GM18507 (cell line): ENCODE measurements at regions not wholly inside any gene's neighbourhood (a gene's known extent, or its start where the extent isn't known, plus 50 kb on each side); places are given as distances from the start of the nearest gene placed in this dataset.

Experiments used
- DNase-seq: peaks from one replicate; pipeline ENCODE4 v3.0.0; 2011; ENCODE audit warnings: low read depth; ENCODE audit not compliant: insufficient read length; ENCODE audit errors: extremely low spot score
- FAIRE-seq: peaks from 2 replicates; lab custom pipeline; 2011; peaks lifted over from hg19 to GRCh38; lab: Jason Lieb, UNC

GRCh38 chr4:151983854-151984253 is 223.0 kb upstream of the GATB start:
- DNase-seq: no peak
- no peak for FAIRE-seq

GRCh38 chr4:151979819-151980218 is 219.0 kb upstream of the GATB start:
- no peak for FAIRE-seq
- DNase-seq: no peak

GRCh38 chr4:151968643-151969042 is 207.8 kb upstream of the GATB start:
- DNase-seq (no peak), FAIRE-seq (no peak)

- DNase-seq (no peak), FAIRE-seq (no peak)
Observed at GRCh38 chr4:151967074-151967473, 206.3 kb upstream of the GATB start.

- no peak for DNase-seq
- no peak for FAIRE-seq
Observed at GRCh38 chr4:151962138-151962823, 201.5 kb upstream of the GATB start.

- DNase-seq (no peak), FAIRE-seq (no peak)
Observed at GRCh38 chr4:151961456-151961855, 200.6 kb upstream of the GATB start.

- no peak for FAIRE-seq
- no peak for DNase-seq
Observed at GRCh38 chr4:151960449-151961230, 199.8 kb upstream of the GATB start.

- FAIRE-seq (no peak), DNase-seq (no peak)
Observed at GRCh38 chr4:151957153-151957552, 196.3 kb upstream of the GATB start.

- no peak for FAIRE-seq
Observed at GRCh38 chr4:151955721-151956380, 195.0 kb upstream of the GATB start.

GRCh38 chr4:151953795-151954372 is 193.1 kb upstream of the GATB start:
- DNase-seq (no peak), FAIRE-seq (no peak)

More at GRCh38 chr4:151955721-151956380, 195.0 kb upstream of the GATB start:
- DNase-seq: no peak

- no peak for FAIRE-seq
- DNase-seq: no peak
Observed at GRCh38 chr4:151953312-151953711, 192.5 kb upstream of the GATB start.

- FAIRE-seq (no peak), DNase-seq (no peak)
Observed at GRCh38 chr4:151952711-151953254, 192.0 kb upstream of the GATB start.

- no peak for FAIRE-seq
- DNase-seq: no peak
Observed at GRCh38 chr4:151952137-151952536, 191.3 kb upstream of the GATB start.

- FAIRE-seq: no peak
Observed at GRCh38 chr4:151951671-151952050, 190.9 kb upstream of the GATB start.

GRCh38 chr4:151950993-151951670 is 190.3 kb upstream of the GATB start:
- FAIRE-seq: no peak
- DNase-seq: no peak

More at GRCh38 chr4:151951671-151952050, 190.9 kb upstream of the GATB start:
- DNase-seq: no peak

GRCh38 chr4:151948351-151949016 is 187.7 kb upstream of the GATB start:
- FAIRE-seq: no peak
- no peak for DNase-seq

- FAIRE-seq: no peak
- DNase-seq: no peak
Observed at GRCh38 chr4:151946718-151947117, 185.9 kb upstream of the GATB start.

- no peak for FAIRE-seq
- DNase-seq: no peak
Observed at GRCh38 chr4:151942971-151943370, 182.2 kb upstream of the GATB start.
